Colon (tissue), 2 donors: ENCODE measurements at regions not wholly inside any gene's neighbourhood (a gene's known extent, or its start where the extent isn't known, plus 50 kb on each side); places are given as distances from the start of the nearest gene placed in this dataset.

ENCODE experiments used
- FAIRE-seq: peaks from 2 replicates; lab custom pipeline; 2012; peaks lifted over from hg19 to GRCh38; lab: Jason Lieb, UNC
- donor health status: control.
- donor health status: control.

DNA sequence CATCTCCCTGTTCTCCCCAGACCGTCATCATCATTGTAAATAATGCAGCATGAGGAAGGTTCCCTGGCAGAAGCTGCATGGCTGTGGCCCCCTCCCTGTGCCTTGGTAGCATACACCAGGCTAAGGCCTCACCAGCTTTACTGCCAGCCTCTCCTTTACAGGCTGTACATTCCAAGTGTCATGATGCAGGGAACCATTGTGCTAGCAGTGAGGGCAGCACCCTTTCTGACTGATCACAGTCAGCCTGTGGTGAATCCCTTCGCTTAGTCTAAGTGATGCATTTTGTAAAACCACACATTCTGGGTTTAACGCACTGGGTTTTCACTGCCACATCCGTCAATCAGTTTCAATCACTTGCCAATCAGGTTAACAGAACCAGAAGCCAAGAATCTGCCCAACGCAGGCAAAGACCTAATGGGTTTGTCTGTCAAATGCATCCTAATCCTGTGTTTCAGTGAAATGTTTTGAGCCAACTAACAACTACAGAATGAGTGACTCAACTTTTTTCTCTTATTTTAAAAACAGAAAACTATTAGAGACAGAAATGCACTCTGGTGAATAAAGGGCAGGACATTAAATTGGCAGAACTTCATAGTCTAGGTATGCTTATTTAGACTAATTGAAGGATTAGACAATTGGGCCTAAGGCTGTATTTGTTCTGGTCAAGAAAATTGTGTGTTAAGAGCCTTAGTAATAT is 225.9 kb upstream of the DPH6 start:
- FAIRE-seq, result no peak

- no peak for FAIRE-seq
These were observed 228.7 kb upstream of the DPH6 start for GRCh38 chr15:35774653-35775052.

- FAIRE-seq, result no peak
These were observed 229.5 kb upstream of the DPH6 start for GRCh38 chr15:35775471-35775870.

DNA sequence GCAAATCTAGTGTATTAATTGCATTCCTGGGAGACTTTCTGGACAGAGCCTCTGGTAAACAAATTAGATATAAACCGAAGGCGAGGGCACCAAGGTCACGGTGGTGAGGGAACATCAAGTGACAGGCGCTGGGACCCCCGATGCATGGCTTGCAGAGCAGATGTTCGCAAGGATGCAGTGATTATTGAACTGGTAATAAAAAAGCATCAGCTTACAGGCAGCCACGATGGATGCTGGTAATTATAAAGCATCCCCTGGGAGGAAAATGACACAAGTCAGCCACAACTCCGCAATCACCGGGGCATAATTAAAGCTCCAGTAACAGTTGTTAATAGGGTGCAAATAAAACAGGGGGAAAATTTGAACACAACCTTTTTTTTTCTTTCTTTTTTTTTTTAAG is 231.1 kb upstream of the DPH6 start:
- FAIRE-seq, result no peak

GRCh38 chr15:35783203-35783602 is 237.2 kb upstream of the DPH6 start:
- FAIRE-seq, result no peak

DNA sequence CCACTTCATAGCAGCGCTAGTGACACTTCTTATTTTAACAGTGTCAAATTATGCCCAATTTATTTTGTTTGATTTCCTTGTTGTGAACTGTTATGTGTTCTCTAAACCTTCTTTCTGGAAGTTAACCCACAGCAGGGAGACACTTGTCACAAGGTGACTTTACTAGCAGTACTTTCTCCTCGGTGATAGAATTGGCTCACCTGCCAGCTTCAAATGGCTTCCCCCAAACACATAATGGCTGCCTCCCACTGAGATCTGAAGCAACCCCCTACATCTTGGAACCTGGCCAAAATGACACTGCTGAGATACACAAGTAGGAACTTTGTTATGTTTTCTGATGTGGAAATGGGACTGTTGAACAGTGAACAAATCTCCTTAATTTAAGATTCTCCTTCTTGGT is 238.8 kb upstream of the DPH6 start:
- no peak for FAIRE-seq

GRCh38 chr15:35810007-35810406 is 264.0 kb upstream of the DPH6 start:
- no peak for FAIRE-seq

DNA sequence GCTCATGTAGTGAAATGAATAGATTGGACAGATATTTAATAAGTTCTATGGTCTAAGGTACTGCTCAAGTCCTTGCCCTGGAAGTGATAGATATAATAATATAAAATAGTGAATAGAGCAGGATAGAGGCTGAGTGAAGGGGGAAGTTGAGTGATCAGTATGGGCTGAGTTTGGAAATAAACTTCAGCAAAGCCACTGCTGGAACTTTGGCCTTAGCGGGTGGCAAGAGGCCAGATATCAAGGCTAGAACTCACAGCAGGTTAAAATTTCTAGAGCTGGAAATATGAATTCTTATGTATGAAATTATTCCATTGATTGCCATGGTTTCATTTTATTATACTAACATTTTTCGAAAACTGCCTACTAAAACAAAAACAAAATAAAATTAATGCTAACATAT is 267.6 kb upstream of the DPH6 start:
- FAIRE-seq, result no peak

DNA sequence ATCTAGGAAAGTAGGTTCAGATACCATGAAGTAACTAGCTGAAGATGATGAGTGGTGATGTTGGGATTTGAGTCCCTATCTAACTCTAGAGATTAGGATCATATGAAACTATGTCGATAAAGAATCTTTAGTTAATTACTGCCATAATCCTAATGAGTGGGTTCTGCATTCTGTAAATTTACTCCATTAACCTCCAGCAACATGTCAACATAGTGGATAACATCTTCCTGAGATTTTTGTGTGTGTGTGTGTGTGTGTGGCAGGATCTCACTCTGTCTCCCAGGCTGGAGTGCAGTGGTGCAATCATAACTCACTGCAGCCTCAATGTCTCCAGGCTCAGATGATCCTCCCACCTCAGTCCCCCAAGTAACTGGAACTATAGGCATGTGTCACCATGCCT is 272.9 kb upstream of the DPH6 start:
- FAIRE-seq, result no peak

DNA sequence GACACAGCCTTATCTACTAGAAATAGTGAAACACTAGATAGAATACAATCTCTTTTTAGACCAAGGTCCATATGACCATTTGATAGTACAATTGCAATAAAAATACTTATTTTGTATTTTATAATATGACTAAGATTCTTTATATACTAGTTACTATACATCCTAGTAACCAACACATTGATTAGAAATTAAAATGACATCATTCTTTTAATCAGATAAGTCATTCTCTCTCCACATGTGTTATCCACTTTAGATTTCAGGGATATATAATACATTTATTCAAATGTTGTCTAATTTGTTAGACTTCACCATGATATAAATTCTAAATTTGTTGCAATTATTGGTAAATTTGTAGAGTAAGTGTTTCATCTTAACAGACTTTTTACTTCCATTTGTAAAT is 276.2 kb upstream of the DPH6 start:
- FAIRE-seq, result no peak

DNA sequence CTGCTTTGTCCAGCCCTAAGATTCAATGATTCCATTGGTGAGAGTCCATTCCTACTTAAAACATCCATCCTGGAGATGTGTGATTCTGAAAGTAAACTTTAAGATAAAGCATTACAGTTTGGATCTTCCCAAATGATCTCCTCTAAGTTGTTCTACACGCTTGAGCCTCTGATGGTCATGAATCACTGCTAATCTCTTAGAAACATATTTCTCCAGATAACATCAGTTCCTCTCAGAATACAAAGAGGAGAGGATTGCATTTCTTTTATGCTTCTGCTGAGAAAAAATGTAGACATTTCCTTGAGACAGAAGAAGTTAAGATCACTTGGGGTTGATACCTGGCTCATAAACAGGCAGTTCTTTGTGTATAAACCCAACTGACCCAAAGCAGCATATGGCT is 281.2 kb upstream of the DPH6 start:
- FAIRE-seq, result no peak

DNA sequence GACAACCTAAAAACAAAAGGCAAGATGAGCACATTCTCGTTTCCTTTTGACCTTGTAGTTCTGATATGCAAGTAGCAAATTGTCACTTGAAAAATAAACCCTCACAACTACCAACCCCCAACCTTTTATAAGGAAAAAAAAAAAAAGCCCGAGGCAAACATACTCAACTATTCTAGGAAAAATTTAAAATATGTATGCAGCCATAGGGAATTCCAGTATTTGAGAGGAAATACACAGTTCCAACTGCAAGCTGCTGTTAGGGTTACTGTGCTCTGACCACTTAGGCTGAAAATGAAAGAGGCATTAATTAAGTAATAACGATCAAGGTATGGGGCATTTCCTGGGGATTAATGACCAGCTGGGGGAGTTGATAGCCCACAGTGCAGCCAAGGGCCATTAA is 281.9 kb upstream of the DPH6 start:
- no peak for FAIRE-seq

DNA sequence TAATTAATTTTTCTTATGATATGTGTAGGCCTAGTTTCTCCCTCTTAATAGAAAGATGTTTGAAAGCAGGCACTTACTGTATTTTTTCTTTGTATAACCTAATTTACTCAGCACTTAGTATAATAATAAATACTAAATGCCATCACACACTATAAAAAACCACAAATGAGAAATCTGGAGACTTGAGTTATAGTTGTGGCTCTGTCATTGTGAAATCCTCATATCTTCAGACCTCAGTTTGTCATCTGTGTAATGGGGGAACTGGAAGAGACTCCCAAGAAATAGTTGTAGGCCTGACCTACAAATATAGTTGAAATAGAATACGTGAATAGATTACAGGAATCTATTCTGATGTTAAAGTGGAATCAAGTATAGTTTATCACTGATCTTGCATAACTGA is 287.6 kb upstream of the DPH6 start:
- no peak for FAIRE-seq

DNA sequence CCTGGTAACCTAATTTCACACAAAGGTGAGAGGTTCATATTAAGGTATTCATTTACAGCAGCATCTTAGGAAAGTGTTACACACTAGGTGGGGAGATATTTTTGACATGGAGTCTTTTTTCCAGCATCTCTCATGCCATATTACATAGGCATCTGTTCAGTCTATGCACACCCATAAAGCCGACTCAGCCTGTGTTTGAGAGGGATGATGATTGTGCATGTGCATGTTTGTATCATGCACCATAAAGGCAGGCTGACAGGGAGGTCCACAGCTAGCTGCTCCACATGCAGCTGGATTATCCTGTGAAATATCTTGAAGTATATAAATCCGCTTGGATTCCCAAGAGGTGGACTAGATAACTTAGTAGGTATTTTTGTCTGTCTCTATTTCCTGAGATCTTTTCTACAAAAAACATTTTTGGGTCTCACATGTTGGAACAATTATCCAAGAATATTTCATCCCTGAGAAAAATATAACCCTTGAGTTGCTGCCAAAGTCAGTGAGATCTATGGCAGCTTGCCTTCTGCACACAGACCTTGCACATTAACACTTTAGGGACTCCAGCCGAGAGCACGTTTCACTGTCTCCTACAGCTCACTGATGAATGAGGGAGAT is 288.4 kb upstream of the DPH6 start:
- no peak for FAIRE-seq

GRCh38 chr15:35834866-35835265 is 288.9 kb upstream of the DPH6 start:
- FAIRE-seq, result no peak

DNA sequence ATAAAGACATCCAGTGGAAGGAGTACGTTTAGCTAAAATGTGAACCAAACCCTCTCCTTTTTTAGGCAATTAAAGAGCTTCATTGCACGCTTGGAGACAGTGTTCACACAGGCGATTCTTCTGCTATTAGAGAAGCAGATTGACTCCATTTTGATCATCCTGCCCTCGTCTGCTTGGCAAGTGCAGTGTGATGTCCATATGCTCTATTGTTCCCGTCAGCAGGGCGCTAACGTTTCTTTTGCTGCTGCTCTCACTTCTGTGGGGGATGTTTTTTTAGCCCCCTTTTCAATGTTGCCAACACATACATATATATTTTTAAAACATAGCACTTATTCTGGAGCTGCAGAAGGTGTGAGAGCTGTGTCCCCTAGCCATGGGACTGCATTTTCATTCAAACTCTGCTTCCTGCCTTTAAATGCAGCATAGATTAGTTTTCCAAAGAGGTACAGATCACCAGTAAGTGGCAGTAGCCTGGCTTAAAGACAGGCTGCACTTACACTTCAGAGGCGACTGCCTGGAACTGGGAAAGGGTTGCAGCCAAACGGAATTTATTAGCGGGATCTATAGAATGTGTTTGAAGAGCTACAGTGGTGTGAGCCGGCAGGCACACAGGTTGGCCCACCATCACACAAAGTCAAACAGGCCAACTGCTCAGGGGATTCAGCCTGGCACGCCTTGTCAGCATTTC is 292.6 kb upstream of the DPH6 start:
- FAIRE-seq, result no peak

GRCh38 chr15:35842631-35843030 is 296.7 kb upstream of the DPH6 start:
- FAIRE-seq, result no peak

GRCh38 chr15:35843498-35843897 is 297.5 kb upstream of the DPH6 start:
- FAIRE-seq, result no peak

GRCh38 chr15:35850284-35850683 is 304.3 kb upstream of the DPH6 start:
- FAIRE-seq, result no peak

GRCh38 chr15:35851491-35851890 is 305.5 kb upstream of the DPH6 start:
- FAIRE-seq, result no peak

GRCh38 chr15:35852818-35853624 is 307.1 kb upstream of the DPH6 start:
- no peak for FAIRE-seq

DNA sequence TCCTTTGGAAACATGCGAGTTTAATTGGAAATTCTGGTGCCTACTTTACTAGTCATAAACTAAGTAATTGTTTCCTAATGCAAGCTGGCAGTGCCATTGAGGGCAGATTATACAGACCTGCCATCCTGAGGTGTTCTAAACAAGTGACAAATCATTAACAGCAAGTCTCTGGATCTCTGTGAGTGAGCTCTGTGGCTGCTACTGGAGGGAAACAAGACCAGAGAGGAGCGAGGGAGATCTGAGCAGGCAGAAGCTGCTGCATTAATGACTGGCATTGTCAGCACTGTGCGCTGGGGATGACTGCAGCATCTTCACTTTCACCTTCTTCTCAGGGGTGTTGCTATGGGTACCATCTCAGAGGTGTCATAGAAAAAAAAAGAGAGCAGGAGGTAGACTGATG is 308.4 kb upstream of the DPH6 start:
- FAIRE-seq, result no peak
